ENCODE measurements at regions not wholly inside any gene's neighbourhood (a gene's known extent, or its start where the extent isn't known, plus 50 kb on each side); places are given as distances from the start of the nearest gene placed in this dataset.

- DNase-seq, result no peak
These were observed 192.2 kb upstream of the RHOBTB1 start for GRCh38 chr10:61136139-61136538.

- DNase-seq, result no peak
These were observed 191.3 kb upstream of the RHOBTB1 start for GRCh38 chr10:61135276-61135721.

GRCh38 chr10:61130366-61130765, 186.4 kb upstream of the RHOBTB1 start:
- DNase-seq, result no peak

GRCh38 chr10:61128196-61128595, 184.2 kb upstream of the RHOBTB1 start:
- DNase-seq, result no peak

- no peak for DNase-seq
These were observed 181.7 kb upstream of the RHOBTB1 start for GRCh38 chr10:61125560-61126170.

- no peak for DNase-seq
These were observed 181.0 kb upstream of the RHOBTB1 start for GRCh38 chr10:61124756-61125530.

GRCh38 chr10:61120805-61121204, 176.8 kb upstream of the RHOBTB1 start:
- DNase-seq, result no peak

- DNase-seq, result no peak
These were observed 175.6 kb upstream of the RHOBTB1 start for GRCh38 chr10:61119573-61119972.

GRCh38 chr10:61115897-61116296, 171.9 kb upstream of the RHOBTB1 start:
- no peak for DNase-seq

- DNase-seq, result no peak
These were observed 168.8 kb upstream of the RHOBTB1 start for GRCh38 chr10:61112771-61113170.

GRCh38 chr10:61110936-61111335, 167.0 kb upstream of the RHOBTB1 start:
- no peak for DNase-seq

- DNase-seq, result no peak
These were observed 166.3 kb upstream of the RHOBTB1 start for GRCh38 chr10:61110188-61110844.

- DNase-seq, result no peak
These were observed 164.9 kb upstream of the RHOBTB1 start for GRCh38 chr10:61108915-61109314.

- no peak for DNase-seq
These were observed 156.9 kb upstream of the RHOBTB1 start for GRCh38 chr10:61100887-61101286.

GRCh38 chr10:61099756-61100155, 155.8 kb upstream of the RHOBTB1 start:
- no peak for DNase-seq

GRCh38 chr10:61098966-61099365, 155.0 kb upstream of the RHOBTB1 start:
- no peak for DNase-seq

- DNase-seq, result no peak
These were observed 153.0 kb upstream of the RHOBTB1 start for GRCh38 chr10:61097026-61097425.

- no peak for DNase-seq
These were observed 152.1 kb upstream of the RHOBTB1 start for GRCh38 chr10:61096056-61096455.

- no peak for DNase-seq
These were observed 147.5 kb upstream of the RHOBTB1 start for GRCh38 chr10:61091531-61091930.

GRCh38 chr10:61089251-61089650, 145.3 kb upstream of the RHOBTB1 start:
- DNase-seq, result no peak

- DNase-seq, result no peak
These were observed 140.5 kb upstream of the RHOBTB1 start for GRCh38 chr10:61084493-61084892.

- no peak for DNase-seq
These were observed 137.3 kb upstream of the RHOBTB1 start for GRCh38 chr10:61081301-61081700.

GRCh38 chr10:61078542-61079275, 134.7 kb upstream of the RHOBTB1 start:
- DNase-seq, result no peak

Measured in NCI-H1436 (cell line).